ENCODE measurements at regions not wholly inside any gene's neighbourhood (a gene's known extent, or its start where the extent isn't known, plus 50 kb on each side); places are given as distances from the start of the nearest gene placed in this dataset.

DNA sequence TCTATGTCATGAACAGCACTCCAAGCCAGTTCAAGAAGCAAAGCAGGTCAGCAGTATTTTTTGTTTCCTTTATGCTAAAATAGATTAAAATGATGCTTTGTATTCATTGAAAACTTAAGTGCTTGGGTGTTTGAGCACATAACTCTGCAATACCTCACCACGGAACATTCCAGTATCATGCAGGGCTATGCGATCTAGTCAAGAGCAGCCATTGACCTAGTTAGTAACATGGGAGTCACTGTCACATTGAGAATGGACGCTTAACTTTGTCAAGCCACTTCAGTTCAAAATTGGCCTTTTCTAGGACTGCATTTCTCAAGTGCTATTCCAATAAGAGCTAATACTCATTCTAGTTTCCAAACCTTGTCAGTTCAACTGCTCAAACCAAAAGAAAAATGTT is 160.1 kb upstream of the FSTL5 start:
- H3K27me3 ChIP-seq (ENCODE audit: insufficient read depth, low read depth): no peaks in the 10 kb centered on the region
- H3K79me2 ChIP-seq (ENCODE audit: insufficient read depth, low read depth): no peaks in the 10 kb centered on the region
- TF ChIP-seq CTCF (conservative IDR thresholded peaks at IDR 0.05; ENCODE audit: low read depth, low read length): no peak
- no peak overlapping the region for H3K9ac ChIP-seq
- no peak overlapping the region for H3K4me2 ChIP-seq
- no peak overlapping the region for H3K27ac ChIP-seq
- no peaks in the 10 kb centered on the region for H3K4me1 ChIP-seq (ENCODE audit: low read depth, poor library complexity, severe bottlenecking)
- H4K20me1 ChIP-seq (ENCODE audit: insufficient read depth): no peaks in the 10 kb centered on the region
- H3K4me3 ChIP-seq (IDR thresholded peaks at IDR 0.05; ENCODE audit: insufficient read depth, low read depth, low read length): no peak overlapping the region
- H2AFZ ChIP-seq (ENCODE audit: low read depth): no peak overlapping the region
- no peaks in the 10 kb centered on the region for H3K36me3 ChIP-seq (ENCODE audit: insufficient read depth)

DNA sequence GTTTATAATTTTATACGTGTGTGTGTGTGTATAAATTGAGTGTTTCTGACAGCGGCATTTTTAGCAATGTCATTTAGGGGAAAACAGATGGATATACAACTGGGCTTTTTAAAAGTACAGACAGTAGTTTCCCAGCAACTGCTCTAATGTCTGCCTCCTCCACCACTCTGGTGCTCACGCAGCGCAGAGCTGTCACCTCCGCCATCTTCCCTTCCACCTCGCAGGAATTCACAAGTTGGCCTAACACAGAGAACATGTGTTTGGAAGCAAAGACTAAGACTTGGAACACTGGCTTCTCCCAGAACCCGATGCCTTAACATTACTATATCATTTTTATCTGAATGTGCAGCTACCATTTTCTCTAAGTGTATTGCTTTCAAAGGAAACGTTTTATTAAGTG is 158.3 kb upstream of the FSTL5 start:
- H3K4me1 ChIP-seq (ENCODE audit: low read depth, poor library complexity, severe bottlenecking): no peaks in the 10 kb centered on the region
- no peaks in the 10 kb centered on the region for H3K27me3 ChIP-seq (ENCODE audit: insufficient read depth, low read depth)
- no peak overlapping the region for H3K27ac ChIP-seq
- H3K79me2 ChIP-seq (ENCODE audit: insufficient read depth, low read depth): no peaks in the 10 kb centered on the region
- no peak overlapping the region for H3K4me2 ChIP-seq
- H2AFZ ChIP-seq (ENCODE audit: low read depth): no peak overlapping the region
- no peak overlapping the region for H3K9ac ChIP-seq
- no peak for TF ChIP-seq CTCF (conservative IDR thresholded peaks at IDR 0.05; ENCODE audit: low read depth, low read length)
- no peak overlapping the region for H3K4me3 ChIP-seq (IDR thresholded peaks at IDR 0.05; ENCODE audit: insufficient read depth, low read depth, low read length)
- no peaks in the 10 kb centered on the region for H4K20me1 ChIP-seq (ENCODE audit: insufficient read depth)
- H3K36me3 ChIP-seq (ENCODE audit: insufficient read depth): no peaks in the 10 kb centered on the region

DNA sequence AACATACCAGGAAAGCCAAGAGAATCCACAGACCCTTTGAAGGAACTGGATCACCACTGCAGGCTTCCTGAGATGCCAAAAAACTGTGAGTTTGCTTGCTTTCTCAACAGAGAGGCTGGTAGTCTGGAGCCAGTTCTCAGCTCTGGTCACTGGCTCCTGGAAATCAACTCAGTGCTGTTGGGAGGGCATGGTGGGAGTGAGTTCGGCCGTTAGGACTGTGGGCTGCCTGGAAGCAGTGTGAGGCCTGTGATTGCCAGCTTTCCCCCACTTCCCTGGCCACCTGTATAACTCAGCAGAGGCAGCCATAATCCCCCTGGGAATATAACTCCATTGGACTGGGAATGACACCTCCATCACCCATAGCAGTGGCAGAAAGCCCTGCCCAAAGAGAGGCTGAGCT is 122.0 kb upstream of the FSTL5 start:
- Histone ChIP-seq H3K36me3 (ENCODE audit: insufficient read depth) (no peaks in the 10 kb centered on the region), H3K9ac (no peak overlapping the region), H3K4me2 (no peak overlapping the region), H3K27me3 (ENCODE audit: insufficient read depth, low read depth) (no peaks in the 10 kb centered on the region), H3K4me1 (ENCODE audit: low read depth, poor library complexity, severe bottlenecking) (no peaks in the 10 kb centered on the region), H4K20me1 (ENCODE audit: insufficient read depth) (no peaks in the 10 kb centered on the region), H2AFZ (ENCODE audit: low read depth) (no peak overlapping the region), H3K4me3 (IDR thresholded peaks at IDR 0.05; ENCODE audit: insufficient read depth, low read depth, low read length) (no peak overlapping the region), H3K79me2 (ENCODE audit: insufficient read depth, low read depth) (no peaks in the 10 kb centered on the region), H3K27ac (no peak overlapping the region)
- no peak for TF ChIP-seq CTCF (conservative IDR thresholded peaks at IDR 0.05; ENCODE audit: low read depth, low read length)

DNA sequence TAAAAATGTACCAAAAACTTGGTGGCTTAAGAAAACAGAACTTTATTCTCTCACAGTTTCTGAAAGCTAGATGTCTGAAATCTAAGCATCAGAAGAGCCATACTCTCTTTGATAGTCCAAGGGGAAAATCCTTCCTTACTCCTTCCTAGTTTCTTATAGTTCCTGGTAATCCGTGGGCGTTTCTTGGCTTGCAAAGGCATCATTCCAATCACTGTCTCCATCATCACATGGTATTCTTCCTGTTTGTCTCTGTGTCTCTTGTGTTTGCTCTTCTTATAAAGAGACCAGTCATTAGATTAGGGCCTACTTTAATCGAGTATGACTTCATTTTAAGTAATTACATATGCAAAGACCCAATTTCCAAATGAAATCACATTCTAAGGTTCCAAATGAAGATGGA is 118.9 kb upstream of the FSTL5 start:
- Histone ChIP-seq H3K4me2 (no peak overlapping the region), H3K4me1 (ENCODE audit: low read depth, poor library complexity, severe bottlenecking) (no peaks in the 10 kb centered on the region), H3K9ac (no peak overlapping the region), H3K36me3 (ENCODE audit: insufficient read depth) (no peaks in the 10 kb centered on the region), H3K79me2 (ENCODE audit: insufficient read depth, low read depth) (no peaks in the 10 kb centered on the region), H4K20me1 (ENCODE audit: insufficient read depth) (no peaks in the 10 kb centered on the region), H2AFZ (ENCODE audit: low read depth) (no peak overlapping the region), H3K27me3 (ENCODE audit: insufficient read depth, low read depth) (no peaks in the 10 kb centered on the region), H3K4me3 (IDR thresholded peaks at IDR 0.05; ENCODE audit: insufficient read depth, low read depth, low read length) (no peak overlapping the region), H3K27ac (no peak overlapping the region)
- no peak for TF ChIP-seq CTCF (conservative IDR thresholded peaks at IDR 0.05; ENCODE audit: low read depth, low read length)

DNA sequence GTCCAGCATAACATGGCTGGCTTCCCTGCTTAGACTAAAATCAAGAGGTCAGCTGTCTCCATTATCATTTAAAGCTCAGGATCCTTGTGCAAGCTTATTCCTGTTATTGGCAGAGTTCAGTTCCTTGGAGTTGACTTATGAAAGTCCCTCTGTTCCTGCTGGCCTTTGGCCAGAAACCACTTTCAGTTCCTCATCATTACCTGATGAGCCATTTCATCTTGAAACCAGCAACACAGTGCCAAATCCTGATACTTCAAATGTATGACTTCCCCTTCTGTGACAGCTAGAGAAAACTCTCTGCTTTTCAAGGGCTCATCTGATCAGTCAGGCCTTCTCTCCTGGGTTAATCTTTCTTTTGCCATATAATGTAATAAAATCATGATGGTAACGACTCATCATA is 110.6 kb upstream of the FSTL5 start:
- H2AFZ ChIP-seq (ENCODE audit: low read depth): no peak overlapping the region
- no peak overlapping the region for H3K4me3 ChIP-seq (IDR thresholded peaks at IDR 0.05; ENCODE audit: insufficient read depth, low read depth, low read length)
- no peaks in the 10 kb centered on the region for H4K20me1 ChIP-seq (ENCODE audit: insufficient read depth)
- H3K27ac ChIP-seq: no peak overlapping the region
- no peak overlapping the region for H3K9ac ChIP-seq
- no peaks in the 10 kb centered on the region for H3K36me3 ChIP-seq (ENCODE audit: insufficient read depth)
- no peak overlapping the region; the same call in 1 of the 2 replicates for H3K4me2 ChIP-seq
- H3K79me2 ChIP-seq (ENCODE audit: insufficient read depth, low read depth): no peaks in the 10 kb centered on the region
- H3K4me1 ChIP-seq (ENCODE audit: low read depth, poor library complexity, severe bottlenecking): peaks cover 5% of the 10 kb centered on the region
- H3K27me3 ChIP-seq (ENCODE audit: insufficient read depth, low read depth): no peaks in the 10 kb centered on the region
- TF ChIP-seq CTCF (conservative IDR thresholded peaks at IDR 0.05; ENCODE audit: low read depth, low read length): no peak
